KG1 (cell line): ENCODE measurements at regions not wholly inside any gene's neighbourhood (a gene's known extent, or its start where the extent isn't known, plus 50 kb on each side); places are given as distances from the start of the nearest gene placed in this dataset.

ENCODE experiments used
- DNase-seq: peaks from one replicate; lab custom pipeline; 2025; lab: John Stamatoyannopoulos, UW

DNA sequence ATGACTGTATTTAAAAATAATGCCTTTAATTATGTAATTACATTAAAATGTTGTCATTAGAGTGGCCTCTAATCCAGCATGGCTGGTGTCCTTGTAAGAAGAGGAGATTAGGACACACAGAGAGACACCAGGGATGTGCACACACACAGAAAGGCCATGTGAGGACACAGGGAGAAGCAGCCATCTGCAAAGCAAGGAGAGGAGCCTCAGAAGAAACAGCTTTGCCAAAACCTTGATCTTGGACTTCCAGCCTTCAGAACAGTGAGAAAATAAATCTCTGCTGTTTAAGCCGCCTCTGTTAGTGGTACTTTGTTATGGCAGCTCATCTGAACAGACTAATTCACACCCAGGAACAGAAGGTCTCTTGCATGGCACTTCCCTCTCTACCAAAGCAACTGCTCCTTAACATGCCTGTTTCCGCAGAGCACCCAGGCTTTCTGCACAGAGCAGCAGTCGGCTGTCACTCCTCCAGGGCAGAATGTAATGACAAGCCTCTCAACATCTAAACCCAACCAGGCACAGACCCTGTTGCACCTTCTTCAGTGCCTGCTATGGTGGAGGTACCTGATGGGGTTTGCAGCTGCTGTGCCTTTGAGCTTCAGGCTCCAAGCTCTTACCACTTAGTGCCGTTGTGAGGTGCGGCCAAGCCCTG lies 377.7 kb downstream of the TDRD15 start:
- DNase-seq = no peak

DNA sequence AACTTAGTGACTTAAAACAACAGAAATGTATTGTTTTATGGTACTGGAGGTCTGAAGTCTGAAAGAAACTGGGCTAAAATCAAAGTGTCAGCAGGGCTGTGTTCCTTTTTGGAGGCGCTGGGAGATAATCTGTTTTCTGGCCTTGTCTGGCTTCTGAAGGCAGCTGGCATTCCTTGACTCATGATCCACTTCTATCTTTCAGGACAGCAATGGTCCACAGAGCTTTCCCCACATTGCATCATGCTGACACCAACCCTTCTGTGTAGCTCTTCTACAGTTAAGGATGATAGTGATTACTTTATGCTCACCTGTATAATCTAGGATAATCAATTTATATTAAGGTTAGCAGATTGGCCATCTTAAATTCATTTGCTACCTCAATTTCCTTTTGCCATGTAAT lies 392.1 kb downstream of the TDRD15 start:
- no peak for DNase-seq

DNA sequence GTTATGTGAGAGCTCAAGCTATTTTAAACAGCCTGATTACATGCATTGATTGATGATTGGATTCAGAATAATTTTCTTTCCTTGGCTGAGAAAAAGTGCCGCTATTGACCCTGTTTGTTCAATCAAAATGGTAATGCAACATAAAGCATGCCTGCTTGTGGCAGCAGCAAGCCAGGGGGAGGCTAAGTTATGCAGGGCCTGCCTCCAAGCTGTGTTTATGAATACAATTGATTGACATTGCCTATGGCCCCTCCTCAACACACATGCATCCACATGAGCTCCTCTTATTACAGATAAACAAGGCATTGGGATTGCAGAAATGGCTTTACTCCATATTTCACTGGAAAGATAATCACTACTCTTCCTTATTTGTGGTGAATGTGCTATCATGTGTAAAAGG lies 395.6 kb downstream of the TDRD15 start:
- DNase-seq = no peak

DNA sequence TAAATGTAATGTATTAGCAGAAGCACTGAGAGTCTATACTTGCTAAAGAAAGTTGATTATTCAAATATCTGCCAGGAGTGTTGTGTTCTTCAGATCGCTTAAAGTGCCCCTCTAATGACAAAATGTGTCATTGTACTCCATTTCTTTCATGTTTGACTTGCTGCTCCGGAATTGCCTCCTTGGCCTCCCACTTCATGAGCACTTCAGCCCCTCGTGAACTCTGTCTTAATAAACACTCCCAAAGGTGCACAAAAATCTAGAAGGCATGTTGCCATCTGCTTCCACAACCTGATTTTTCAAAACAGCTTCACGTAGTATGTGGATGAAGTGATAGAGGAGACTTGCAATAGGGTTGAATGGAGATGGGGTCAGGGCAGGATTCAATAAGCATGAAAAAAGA lies 396.1 kb downstream of the TDRD15 start:
- DNase-seq = no peak

GRCh38 chr2:21535826-21536225 lies 412.1 kb downstream of the TDRD15 start:
- no peak for DNase-seq

DNA sequence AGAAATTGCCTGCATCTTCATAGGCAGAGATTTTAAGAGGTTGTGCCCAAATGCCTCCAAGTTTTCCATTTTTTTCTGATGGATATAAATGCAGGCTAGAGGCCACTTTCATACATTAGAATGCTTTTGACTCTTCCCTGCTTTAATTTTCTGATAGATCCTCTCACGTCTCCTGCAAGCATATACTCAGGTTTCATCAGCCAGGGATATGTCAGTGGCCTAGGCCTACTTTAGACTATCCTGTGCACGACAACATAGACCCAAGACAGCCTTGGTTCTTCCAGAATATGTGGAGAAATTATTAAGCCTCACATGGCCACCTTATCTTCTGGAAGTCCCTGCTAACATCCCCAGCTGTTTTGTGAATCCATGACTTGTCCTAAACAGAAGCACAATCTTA lies 415.9 kb downstream of the TDRD15 start:
- DNase-seq = no peak

DNA sequence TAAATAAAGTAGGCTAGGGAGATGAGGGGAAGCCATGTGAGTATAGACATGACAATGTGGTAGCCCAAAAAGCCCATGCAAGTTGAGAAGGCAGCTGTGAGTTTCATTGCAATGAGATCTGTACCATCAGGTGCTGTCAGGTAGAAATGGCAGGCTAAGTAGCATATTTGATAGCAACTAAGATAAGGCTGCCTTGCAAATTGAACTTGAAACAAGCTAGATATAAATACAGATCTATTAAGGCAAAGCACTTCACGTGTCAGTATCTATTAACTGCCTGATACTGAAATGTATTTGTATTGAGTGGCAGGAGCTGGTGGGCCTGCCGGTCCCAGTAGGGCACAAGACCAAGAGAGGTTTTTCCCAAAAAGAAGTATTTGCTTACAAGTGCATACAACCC lies 419.9 kb downstream of the TDRD15 start:
- no peak for DNase-seq

DNA sequence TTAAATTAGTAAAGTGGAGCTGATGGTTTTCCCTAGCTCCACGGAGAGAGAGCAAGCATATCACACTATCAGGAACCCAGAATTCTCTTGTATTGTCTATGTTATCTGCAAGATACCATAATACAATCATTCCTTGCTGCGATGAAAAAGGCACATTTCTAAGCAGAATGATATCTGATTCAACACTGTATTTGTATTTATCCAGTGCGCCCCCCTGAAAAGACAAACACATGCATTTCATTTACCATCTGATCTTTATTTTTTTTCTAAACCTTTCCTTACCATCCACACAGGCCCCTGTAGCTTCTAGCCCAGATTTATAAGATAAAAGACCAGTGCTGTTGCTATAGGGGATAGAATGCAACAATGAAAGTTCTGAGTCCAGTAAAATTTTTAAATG lies 420.6 kb downstream of the TDRD15 start:
- DNase-seq = no peak

GRCh38 chr2:21552981-21553380 lies 429.2 kb downstream of the TDRD15 start:
- no peak for DNase-seq

DNA sequence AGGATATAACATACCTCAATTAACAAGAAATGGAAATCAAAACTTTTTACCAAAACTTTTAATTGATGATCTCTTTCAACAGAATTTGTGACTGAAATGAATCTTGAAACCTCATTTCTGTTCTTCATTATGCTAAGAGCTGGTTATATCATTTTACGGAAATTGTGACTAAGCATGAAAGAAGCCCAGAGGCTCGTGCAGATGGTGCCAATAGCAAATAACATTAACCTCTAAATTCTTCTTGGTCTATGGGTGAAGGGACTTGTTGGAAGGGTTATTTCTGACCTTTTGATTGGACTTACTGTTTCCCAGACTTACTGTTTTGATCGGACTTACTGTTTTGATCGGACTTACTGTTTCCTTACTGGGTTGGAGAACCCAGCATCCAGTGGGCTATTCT lies 435.6 kb downstream of the TDRD15 start:
- DNase-seq = no peak

GRCh38 chr2:21561965-21562364 lies 438.2 kb downstream of the TDRD15 start:
- no peak for DNase-seq

DNA sequence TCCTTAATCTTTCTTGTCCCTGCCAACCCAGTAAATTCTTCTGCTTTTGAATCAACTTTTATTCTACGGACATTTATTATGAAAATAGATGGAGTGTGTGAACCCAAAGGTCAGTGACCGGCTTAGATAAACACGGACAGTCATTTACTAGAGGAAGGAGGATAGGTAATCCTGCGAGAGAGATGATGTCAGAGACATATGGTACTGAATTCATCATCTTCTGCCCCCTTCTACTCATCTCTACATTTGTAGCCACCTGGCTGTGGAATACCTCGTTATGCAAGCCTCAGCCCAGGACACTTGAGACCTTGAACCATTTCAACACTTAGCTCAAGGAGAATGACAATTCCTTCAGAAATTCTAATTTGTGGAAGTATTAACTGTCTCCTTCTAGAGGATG lies 443.6 kb downstream of the TDRD15 start:
- no peak for DNase-seq

- no peak for DNase-seq
Observed at GRCh38 chr2:21571686-21572085, 447.9 kb downstream of the TDRD15 start.

DNA sequence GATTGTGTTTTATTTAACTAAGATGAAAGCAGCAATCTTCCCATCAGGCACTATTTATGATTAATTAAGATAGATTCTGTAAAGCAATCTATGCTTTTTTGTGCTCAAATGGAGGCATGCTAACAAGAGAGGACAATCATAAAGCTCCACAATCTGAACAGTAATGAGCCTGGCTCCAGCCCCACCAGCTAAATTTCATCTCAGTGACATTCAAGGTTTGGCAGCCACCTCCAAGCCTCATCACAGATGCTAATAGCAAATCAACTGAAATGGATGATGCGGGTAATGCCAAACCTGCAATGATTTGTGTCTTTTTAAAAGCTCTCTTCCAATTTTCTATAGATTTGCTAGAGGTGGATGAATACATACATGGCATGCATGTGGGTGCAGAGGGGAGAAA lies 456.6 kb downstream of the TDRD15 start:
- DNase-seq = no peak

DNA sequence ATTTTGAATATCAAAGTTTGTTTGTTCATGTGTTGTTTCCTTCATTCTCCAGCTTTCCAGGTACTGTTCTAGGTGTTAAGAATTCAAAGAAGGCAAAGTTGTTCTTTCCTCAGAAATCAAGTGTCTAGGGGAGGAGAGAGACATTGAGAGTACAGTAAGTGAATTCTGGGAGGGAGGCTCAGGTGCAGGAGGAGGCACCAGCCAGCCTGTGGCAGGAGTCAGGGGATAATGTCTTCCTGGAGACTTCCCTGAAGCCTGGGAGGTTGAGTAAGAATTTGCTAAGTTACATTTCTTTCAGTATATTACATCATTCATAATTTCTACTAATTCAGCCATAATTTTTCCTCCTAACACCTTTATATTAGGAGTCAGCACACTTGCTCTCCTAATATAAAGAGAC lies 462.1 kb downstream of the TDRD15 start:
- DNase-seq = no peak

DNA sequence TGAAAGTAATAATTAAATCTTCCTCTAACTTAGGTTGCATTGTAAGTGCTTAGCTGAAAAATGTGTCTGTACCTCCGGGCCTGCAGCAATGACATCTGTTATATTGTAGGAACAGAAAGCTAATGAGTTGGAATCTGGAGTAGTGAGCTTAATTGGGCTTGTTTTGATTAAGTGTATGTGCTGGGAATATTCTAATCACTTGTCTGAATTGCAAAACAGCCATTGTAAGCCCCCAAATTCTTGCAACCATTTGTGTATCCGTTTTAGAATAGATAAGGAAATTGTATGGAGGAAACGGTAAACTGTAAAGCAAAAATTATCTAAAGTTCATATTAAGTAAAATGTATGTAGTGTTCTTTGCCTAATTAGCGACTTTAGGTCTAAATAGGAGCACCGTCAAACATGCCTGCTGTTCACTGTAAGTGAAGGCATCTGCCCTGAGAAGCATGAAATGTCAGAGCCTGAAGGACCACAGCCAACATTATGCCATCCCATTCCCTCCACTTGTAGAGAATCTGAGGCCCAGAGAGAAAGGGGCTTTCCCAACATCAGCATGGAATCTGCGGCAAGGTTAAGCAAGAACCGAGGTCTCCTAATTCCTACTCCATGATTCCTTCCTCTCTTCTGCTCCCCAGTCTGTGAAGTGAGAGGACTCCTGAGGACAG lies 466.4 kb downstream of the TDRD15 start:
- DNase-seq = no peak

GRCh38 chr2:21591926-21592325 lies 468.2 kb downstream of the TDRD15 start:
- no peak for DNase-seq

DNA sequence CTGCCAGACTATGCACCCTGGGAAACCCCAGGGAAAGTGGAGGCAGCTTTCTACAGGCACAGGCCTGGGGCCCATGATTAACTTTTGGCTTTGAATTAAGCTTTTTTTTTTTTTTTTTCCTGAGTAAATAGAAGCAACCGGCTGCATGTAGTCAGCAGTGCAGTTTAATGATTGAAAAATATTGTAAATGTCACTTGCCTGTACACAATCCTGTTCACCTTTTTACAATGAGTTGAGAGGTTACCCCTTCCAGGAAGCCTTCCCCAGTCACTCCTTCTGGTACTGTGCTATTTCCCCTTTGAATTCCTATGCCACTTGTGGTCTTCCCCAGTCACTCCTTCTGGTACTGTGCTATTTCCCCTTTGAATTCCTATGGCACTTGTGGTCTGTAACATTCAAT lies 475.6 kb downstream of the TDRD15 start:
- no peak for DNase-seq

DNA sequence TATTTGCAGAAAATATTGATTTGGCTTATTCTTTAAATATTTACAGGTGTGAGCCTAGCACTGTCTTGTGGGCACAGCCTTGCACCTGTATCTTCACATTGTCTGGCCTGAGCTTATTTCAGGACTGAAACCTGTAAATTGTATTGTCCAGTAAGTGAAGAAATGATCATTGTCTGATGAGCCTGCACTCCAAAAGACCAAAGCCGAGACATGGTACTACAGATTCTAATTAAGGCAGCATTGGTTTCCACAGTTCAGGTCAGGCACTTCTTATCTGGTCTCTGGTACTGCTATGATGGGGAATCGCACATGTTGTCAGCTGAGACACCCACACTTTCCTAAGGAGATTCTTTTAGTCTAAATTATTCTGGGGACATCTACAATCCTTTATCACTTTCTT lies 479.0 kb downstream of the TDRD15 start:
- DNase-seq = no peak

GRCh38 chr2:21607572-21607971 lies 483.8 kb downstream of the TDRD15 start:
- DNase-seq = no peak

DNA sequence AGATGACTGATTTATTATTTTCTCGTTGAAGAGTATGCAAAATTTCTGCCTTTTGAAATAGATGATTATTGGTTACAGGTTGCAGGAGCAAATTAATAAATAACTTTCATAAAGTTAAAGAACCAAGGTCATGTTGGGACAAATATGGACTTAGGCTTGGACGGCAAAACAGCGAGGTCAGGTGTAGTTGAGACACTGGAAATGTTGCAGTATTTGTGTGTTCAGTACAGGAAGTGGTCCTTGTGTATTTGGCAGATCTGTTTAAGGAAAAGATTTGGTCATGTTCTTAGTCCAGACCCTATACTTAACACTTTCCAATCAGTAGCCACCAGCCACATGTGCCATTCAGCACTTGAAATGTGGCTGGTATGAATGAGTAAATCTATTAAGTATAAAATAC lies 486.5 kb downstream of the TDRD15 start:
- no peak for DNase-seq

GRCh38 chr2:21617885-21618434 lies 494.2 kb downstream of the TDRD15 start:
- DNase-seq = no peak

GRCh38 chr2:21620771-21621170 lies 497.0 kb downstream of the TDRD15 start:
- no peak for DNase-seq

DNA sequence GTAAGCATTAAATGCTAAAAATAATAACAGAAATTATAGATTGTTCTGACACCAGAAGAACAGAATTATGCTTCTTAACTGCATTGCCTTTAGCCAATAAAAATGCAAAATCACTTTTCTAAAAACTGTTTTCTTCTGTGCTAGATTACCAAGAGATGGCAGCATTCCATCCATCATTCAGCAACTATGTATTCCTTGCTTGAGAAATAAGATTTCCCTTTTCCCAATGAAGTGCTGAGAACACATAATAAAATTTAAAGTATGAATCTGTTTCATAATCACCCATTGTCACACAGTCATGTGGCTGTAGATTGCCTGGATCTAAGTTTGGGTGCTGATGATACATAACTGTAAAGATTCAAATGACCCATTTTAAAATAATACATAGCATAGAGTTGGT lies 504.2 kb downstream of the TDRD15 start:
- no peak for DNase-seq
